WI38 (cell line): ENCODE measurements at regions not wholly inside any gene's neighbourhood (a gene's known extent, or its start where the extent isn't known, plus 50 kb on each side); places are given as distances from the start of the nearest gene placed in this dataset.

ENCODE experiments used
- H3K4me3 ChIP-seq: 2 replicates; pipeline ENCODE4 v1.5.1; 2011; ENCODE audit warnings: low read depth, mild to moderate bottlenecking, control low read depth, low read length
- CTCF ChIP-seq: IDR thresholded peaks from 2 replicates; pipeline ENCODE4 v1.5.1; 2012; ENCODE audit warnings: low read depth, mild to moderate bottlenecking, control low read depth, low read length

GRCh38 chrX:20727447-20727846 lies 460.7 kb upstream of the RPS6KA3 start:
- no peak for TF ChIP-seq CTCF
- H3K4me3 ChIP-seq = no peak overlapping the region

- H3K4me3 ChIP-seq = no peak overlapping the region
- TF ChIP-seq CTCF = no peak
Measured at GRCh38 chrX:20720954-20721626, 454.4 kb upstream of the RPS6KA3 start.

GRCh38 chrX:20718592-20719380 lies 452.1 kb upstream of the RPS6KA3 start:
- no peak for TF ChIP-seq CTCF

GRCh38 chrX:20715176-20715575 lies 448.5 kb upstream of the RPS6KA3 start:
- no peak for TF ChIP-seq CTCF
- no peak overlapping the region for H3K4me3 ChIP-seq

More at GRCh38 chrX:20718592-20719380, 452.1 kb upstream of the RPS6KA3 start:
- H3K4me3 ChIP-seq = no peak overlapping the region

- no peak overlapping the region for H3K4me3 ChIP-seq
- TF ChIP-seq CTCF = no peak
Measured at GRCh38 chrX:20712811-20713210, 446.1 kb upstream of the RPS6KA3 start.

- H3K4me3 ChIP-seq = no peak overlapping the region
- no peak for TF ChIP-seq CTCF
Measured at GRCh38 chrX:20711366-20711765, 444.7 kb upstream of the RPS6KA3 start.

- TF ChIP-seq CTCF = no peak
- H3K4me3 ChIP-seq = no peak overlapping the region
Measured at GRCh38 chrX:20693078-20693477, 426.4 kb upstream of the RPS6KA3 start.
